OCI-LY3 (cell line): ENCODE measurements at regions not wholly inside any gene's neighbourhood (a gene's known extent, or its start where the extent isn't known, plus 50 kb on each side); places are given as distances from the start of the nearest gene placed in this dataset.

ENCODE experiments used
- CTCF ChIP-seq: fragments of 200-600, 300-600 bp; sonication (generic); IDR thresholded peaks from 2 replicates; pipeline ENCODE4 v1.5.1; 2014; ENCODE audit warnings: antibody characterized with exemption, low read length, low read depth
- EZH2phosphoT487 ChIP-seq: fragments of 200-600 bp; shearing (Covaris generic); IDR thresholded peaks from 2 replicates; pipeline ENCODE4 v1.6.1; 2018; ENCODE audit warnings: antibody characterized with exemption, mixed run types, low read depth

GRCh38 chr12:87274594-87275245, 754.5 kb downstream of the C12orf50 start:
- TF ChIP-seq EZH2phosphoT487 (no peak), CTCF (peak; percentile 64)
